HCT116 (cell line): ENCODE measurements at regions not wholly inside any gene's neighbourhood (a gene's known extent, or its start where the extent isn't known, plus 50 kb on each side); places are given as distances from the start of the nearest gene placed in this dataset.

Source experiments
- CEBPB ChIP-seq: IDR thresholded peaks from 2 replicates; pipeline ENCODE4 v1.6.1; 2012; ENCODE audit warnings: low read depth
- EZH2 ChIP-seq: fragments of 200-600 bp; sonication (generic); IDR thresholded peaks from 2 replicates; pipeline ENCODE4 v1.6.1; 2017; ENCODE audit warnings: antibody characterized with exemption, mixed run types
- JUND ChIP-seq: IDR thresholded peaks from 2 replicates; pipeline ENCODE4 v1.6.1; 2012
- POLR2A ChIP-seq: IDR thresholded peaks from 2 replicates; pipeline ENCODE4 v1.7.0; 2011; ENCODE audit warnings: borderline replicate concordance; ENCODE audit not compliant: insufficient read depth, insufficient read length; ENCODE audit errors: extremely low read depth
- POLR2AphosphoS5 ChIP-seq: IDR thresholded peaks from 2 replicates; pipeline ENCODE4 v1.6.1; 2011; ENCODE audit warnings: mild to moderate bottlenecking, low read depth, low read length, moderate library complexity
- REST ChIP-seq: IDR thresholded peaks from 2 replicates; pipeline ENCODE4 v1.6.1; 2012; ENCODE audit warnings: low read depth
- YY1 ChIP-seq: IDR thresholded peaks from 2 replicates; pipeline ENCODE4 v1.6.1; 2011; ENCODE audit warnings: low read length, low read depth, moderate library complexity, mild to moderate bottlenecking; ENCODE audit not compliant: insufficient replicate concordance; ENCODE audit errors: extremely low read depth
- ZNF274 ChIP-seq: fragments of 200-500 bp; sonication (Bioruptor generic); IDR thresholded peaks from 2 replicates; pipeline ENCODE4 v1.6.1; 2014; ENCODE audit warnings: mild to moderate bottlenecking, low read depth, low read length, inconsistent platforms
- TF ChIP-seq, protein P1 (sequence below), 3 experiments: fragments of 200-600 bp in 1 of 3; sonication (generic) in 1 of 3; IDR thresholded peaks in 2 of 3; conservative IDR thresholded peaks in 1 of 3; 2 replicates each; pipeline ENCODE4 v1.5.1; 2012 to 2017; ENCODE audit warnings: low read depth in 2 of 3, low read length in 2 of 3, antibody characterized with exemption in 1 of 3, borderline replicate concordance in 1 of 3, control low read depth in 1 of 3, mild to moderate bottlenecking in 1 of 3, mixed read lengths in 1 of 3, mixed run types in 1 of 3, moderate library complexity in 1 of 3; ENCODE audit not compliant: insufficient read depth in 1 of 3
- TF ChIP-seq, protein P2 (sequence below): IDR thresholded peaks from 2 replicates; pipeline ENCODE4 v1.6.1; 2012

GRCh38 chr1:203567596-203567995 lies 59.0 kb upstream of the ATP2B4 start:
- TF ChIP-seq, protein P1, sequence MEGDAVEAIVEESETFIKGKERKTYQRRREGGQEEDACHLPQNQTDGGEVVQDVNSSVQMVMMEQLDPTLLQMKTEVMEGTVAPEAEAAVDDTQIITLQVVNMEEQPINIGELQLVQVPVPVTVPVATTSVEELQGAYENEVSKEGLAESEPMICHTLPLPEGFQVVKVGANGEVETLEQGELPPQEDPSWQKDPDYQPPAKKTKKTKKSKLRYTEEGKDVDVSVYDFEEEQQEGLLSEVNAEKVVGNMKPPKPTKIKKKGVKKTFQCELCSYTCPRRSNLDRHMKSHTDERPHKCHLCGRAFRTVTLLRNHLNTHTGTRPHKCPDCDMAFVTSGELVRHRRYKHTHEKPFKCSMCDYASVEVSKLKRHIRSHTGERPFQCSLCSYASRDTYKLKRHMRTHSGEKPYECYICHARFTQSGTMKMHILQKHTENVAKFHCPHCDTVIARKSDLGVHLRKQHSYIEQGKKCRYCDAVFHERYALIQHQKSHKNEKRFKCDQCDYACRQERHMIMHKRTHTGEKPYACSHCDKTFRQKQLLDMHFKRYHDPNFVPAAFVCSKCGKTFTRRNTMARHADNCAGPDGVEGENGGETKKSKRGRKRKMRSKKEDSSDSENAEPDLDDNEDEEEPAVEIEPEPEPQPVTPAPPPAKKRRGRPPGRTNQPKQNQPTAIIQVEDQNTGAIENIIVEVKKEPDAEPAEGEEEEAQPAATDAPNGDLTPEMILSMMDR (IDR thresholded peaks at IDR 0.05 in 2 of 3, conservative IDR thresholded peaks at IDR 0.05 in 1 of 3; ENCODE audit: borderline replicate concordance in 1 of 3, insufficient read depth in 1 of 3, low read depth in 2 of 3, low read length in 2 of 3), result no peak
- TF ChIP-seq POLR2A (no peak), JUND (no peak), CEBPB (no peak), POLR2AphosphoS5 (no peak), REST (no peak), ZNF274 (no peak), EZH2 (no peak), YY1 (no peak)
- TF ChIP-seq, protein P2, sequence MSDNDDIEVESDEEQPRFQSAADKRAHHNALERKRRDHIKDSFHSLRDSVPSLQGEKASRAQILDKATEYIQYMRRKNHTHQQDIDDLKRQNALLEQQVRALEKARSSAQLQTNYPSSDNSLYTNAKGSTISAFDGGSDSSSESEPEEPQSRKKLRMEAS, result no peak
